ENCODE measurements at regions not wholly inside any gene's neighbourhood (a gene's known extent, or its start where the extent isn't known, plus 50 kb on each side); places are given as distances from the start of the nearest gene placed in this dataset.

- no peak for TF ChIP-seq POLR2A (IDR thresholded peaks at IDR 0.05)
- no peak for TF ChIP-seq CTCF (IDR thresholded peaks at IDR 0.05)
These were observed 78.2 kb upstream of the SULF2 start for GRCh38 chr20:47863315-47863965.
